ENCODE measurements at regions not wholly inside any gene's neighbourhood (a gene's known extent, or its start where the extent isn't known, plus 50 kb on each side); places are given as distances from the start of the nearest gene placed in this dataset.

DNA sequence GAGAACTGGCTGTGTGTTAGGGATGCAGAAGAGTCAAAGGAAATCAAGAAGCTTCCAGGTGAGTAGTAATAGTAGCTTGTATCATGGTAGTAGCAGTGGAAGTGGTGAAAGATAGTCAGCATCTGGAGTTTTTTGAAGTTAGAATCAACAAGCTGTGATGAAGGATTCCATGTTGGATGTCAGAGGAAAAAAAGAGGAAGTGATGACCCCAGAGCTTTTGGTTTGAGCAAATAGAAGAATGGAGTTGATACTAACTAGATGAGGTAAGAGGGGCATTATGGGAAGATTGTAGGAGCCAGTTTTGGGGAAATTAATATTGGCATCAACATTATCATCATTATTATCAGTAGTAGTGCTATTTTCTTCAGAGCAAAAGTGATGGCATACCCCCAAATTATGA is 542.2 kb downstream of the XIRP2 start:
- TF ChIP-seq, protein P1, sequence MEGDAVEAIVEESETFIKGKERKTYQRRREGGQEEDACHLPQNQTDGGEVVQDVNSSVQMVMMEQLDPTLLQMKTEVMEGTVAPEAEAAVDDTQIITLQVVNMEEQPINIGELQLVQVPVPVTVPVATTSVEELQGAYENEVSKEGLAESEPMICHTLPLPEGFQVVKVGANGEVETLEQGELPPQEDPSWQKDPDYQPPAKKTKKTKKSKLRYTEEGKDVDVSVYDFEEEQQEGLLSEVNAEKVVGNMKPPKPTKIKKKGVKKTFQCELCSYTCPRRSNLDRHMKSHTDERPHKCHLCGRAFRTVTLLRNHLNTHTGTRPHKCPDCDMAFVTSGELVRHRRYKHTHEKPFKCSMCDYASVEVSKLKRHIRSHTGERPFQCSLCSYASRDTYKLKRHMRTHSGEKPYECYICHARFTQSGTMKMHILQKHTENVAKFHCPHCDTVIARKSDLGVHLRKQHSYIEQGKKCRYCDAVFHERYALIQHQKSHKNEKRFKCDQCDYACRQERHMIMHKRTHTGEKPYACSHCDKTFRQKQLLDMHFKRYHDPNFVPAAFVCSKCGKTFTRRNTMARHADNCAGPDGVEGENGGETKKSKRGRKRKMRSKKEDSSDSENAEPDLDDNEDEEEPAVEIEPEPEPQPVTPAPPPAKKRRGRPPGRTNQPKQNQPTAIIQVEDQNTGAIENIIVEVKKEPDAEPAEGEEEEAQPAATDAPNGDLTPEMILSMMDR (IDR thresholded peaks at IDR 0.05; ENCODE audit: low read length): no peak
- no peak for TF ChIP-seq EZH2 (optimal IDR thresholded peaks at IDR 0.05; ENCODE audit: low read depth, low read length)

Data from MM.1S (cell line).